ENCODE measurements at regions not wholly inside any gene's neighbourhood (a gene's known extent, or its start where the extent isn't known, plus 50 kb on each side); places are given as distances from the start of the nearest gene placed in this dataset.

DNA sequence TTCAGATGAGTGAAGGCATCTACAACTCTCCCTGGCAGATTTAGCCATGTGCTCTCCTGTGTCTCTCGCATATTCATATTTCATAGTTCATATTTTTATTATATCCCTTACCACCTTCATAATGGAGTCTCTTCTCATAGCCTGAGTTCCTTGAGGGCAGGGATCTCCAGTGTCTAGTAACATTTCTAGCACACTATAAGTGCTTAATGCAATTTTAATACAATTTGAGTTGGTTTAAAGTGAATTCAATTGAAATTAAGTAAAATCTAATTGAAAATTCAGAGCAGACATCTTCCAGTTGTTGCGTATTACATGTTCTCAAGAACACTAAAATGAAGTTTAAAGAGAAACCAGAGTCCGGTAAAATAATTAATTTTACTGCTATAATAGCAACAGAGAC is 163.6 kb upstream of the GNAI1 start:
- no peaks in the 10 kb centered on the region for H3K9me2 ChIP-seq (ENCODE audit: insufficient read depth)
- TF ChIP-seq, protein P1, sequence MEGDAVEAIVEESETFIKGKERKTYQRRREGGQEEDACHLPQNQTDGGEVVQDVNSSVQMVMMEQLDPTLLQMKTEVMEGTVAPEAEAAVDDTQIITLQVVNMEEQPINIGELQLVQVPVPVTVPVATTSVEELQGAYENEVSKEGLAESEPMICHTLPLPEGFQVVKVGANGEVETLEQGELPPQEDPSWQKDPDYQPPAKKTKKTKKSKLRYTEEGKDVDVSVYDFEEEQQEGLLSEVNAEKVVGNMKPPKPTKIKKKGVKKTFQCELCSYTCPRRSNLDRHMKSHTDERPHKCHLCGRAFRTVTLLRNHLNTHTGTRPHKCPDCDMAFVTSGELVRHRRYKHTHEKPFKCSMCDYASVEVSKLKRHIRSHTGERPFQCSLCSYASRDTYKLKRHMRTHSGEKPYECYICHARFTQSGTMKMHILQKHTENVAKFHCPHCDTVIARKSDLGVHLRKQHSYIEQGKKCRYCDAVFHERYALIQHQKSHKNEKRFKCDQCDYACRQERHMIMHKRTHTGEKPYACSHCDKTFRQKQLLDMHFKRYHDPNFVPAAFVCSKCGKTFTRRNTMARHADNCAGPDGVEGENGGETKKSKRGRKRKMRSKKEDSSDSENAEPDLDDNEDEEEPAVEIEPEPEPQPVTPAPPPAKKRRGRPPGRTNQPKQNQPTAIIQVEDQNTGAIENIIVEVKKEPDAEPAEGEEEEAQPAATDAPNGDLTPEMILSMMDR (conservative IDR thresholded peaks at IDR 0.05) = no peak
- TF ChIP-seq EZH2 (IDR thresholded peaks at IDR 0.05; ENCODE audit: low read depth) = no peak
- H4K20me1 ChIP-seq (ENCODE audit: insufficient read depth) = no peaks in the 10 kb centered on the region
- CTCF ChIA-PET = no interaction called here
- no peaks in the 10 kb centered on the region for H3K9me3 ChIP-seq (ENCODE audit: insufficient read depth, low read depth)
- POLR2A ChIA-PET (ENCODE audit: unreplicated experiment) = no interaction called here
- no peak overlapping the region for H3K4me3 ChIP-seq
- no peak for DNase-seq
- H3K4me2 ChIP-seq = no peak overlapping the region
- H3F3A ChIP-seq (ENCODE audit: insufficient read depth, low read depth) = no peaks in the 10 kb centered on the region
- no peaks in the 10 kb centered on the region for H3K79me2 ChIP-seq (ENCODE audit: low read depth)
- intact Hi-C loops (cut with micrococcal nuclease; ENCODE audit: unreplicated experiment) = no loop called here
- H2AFZ ChIP-seq = no peak overlapping the region; the same call in 1 of the 2 replicates
- H3K27me3 ChIP-seq (ENCODE audit: insufficient read depth, low read depth) = no peaks in the 10 kb centered on the region
- H3K4me1 ChIP-seq (replicated peaks; ENCODE audit: insufficient read depth) = no peaks in the 10 kb centered on the region
- no TSS peak for BruUV-seq (replicated peaks)
- H3K27ac ChIP-seq = no peak overlapping the region
- no peaks in the 10 kb centered on the region for H3K36me3 ChIP-seq (ENCODE audit: low read depth)

DNA sequence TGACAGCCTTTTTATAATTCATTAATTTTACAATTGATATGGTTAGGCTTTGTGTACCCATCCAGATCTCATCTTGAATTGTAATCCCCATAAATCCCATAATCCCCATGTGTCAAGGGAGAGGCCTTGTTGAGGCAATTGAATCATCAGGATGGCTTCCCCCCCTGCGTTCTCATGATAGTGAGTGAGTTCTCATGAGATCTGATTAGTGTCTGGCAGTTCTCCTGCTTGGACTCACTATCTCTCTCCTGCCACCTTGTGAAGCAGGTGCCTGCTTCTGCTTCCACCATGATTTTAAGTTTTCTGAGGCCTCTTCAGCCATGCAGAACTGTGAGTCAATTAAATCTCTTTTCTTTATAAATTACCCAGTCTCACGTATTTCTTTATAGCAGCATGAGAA is 165.7 kb upstream of the GNAI1 start:
- intact Hi-C loops (cut with micrococcal nuclease; ENCODE audit: unreplicated experiment) = no loop called here
- no peak for DNase-seq
- H3K4me2 ChIP-seq = no peak overlapping the region
- H2AFZ ChIP-seq = no peak overlapping the region
- no peaks in the 10 kb centered on the region for H3F3A ChIP-seq (ENCODE audit: insufficient read depth, low read depth)
- no TSS peak for BruUV-seq (replicated peaks)
- no peak for TF ChIP-seq EZH2 (IDR thresholded peaks at IDR 0.05; ENCODE audit: low read depth)
- TF ChIP-seq, protein P1 (conservative IDR thresholded peaks at IDR 0.05) = no peak
- no peaks in the 10 kb centered on the region for H4K20me1 ChIP-seq (ENCODE audit: insufficient read depth)
- H3K36me3 ChIP-seq (ENCODE audit: low read depth) = no peaks in the 10 kb centered on the region
- no peaks in the 10 kb centered on the region for H3K79me2 ChIP-seq (ENCODE audit: low read depth)
- no peaks in the 10 kb centered on the region; the same call in 1 of the 2 replicates for H3K9me2 ChIP-seq (ENCODE audit: insufficient read depth)
- H3K27ac ChIP-seq = no peak overlapping the region
- H3K9me3 ChIP-seq (ENCODE audit: insufficient read depth, low read depth) = no peaks in the 10 kb centered on the region
- no peaks in the 10 kb centered on the region for H3K27me3 ChIP-seq (ENCODE audit: insufficient read depth, low read depth)
- CTCF ChIA-PET = no interaction called here
- no peak overlapping the region for H3K4me3 ChIP-seq
- POLR2A ChIA-PET (ENCODE audit: unreplicated experiment) = interaction anchor here (0.6 kb wide), 1 partner anchor 10 kb away, joined by 7 read pairs; no protein-coding TSS in a partner anchor
- H3K4me1 ChIP-seq (replicated peaks; ENCODE audit: insufficient read depth) = no peaks in the 10 kb centered on the region

DNA sequence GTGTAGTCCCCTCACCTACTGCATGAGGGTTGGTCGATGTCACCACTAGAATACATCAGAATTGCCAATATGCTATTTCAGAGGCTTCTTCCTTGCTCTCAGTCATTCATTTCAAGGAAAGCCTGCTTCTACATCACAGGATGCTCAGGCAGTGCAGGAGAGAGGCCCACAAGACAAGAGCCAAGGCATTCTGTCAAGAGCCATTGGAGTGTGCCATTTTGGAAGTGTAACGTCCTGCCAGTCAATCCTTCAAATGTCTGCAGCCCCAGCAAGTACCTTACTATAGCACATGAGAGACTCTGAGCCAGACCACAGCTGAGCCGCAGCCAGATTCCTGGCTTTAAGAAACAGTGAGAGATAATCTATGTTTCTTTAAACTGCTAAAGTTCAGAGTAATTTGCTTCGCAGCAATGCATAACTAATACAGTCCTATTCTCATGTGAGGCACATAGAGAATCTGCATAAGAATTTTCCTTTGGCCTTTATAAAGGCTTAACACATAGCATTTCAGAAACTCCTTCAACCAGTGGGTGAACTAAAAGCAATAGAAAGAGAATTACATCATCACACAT is 166.5 kb upstream of the GNAI1 start:
- ChIA-PET CTCF (no interaction called here), POLR2A (ENCODE audit: unreplicated experiment) (interaction anchor here (0.6 kb wide), 1 partner anchor 11 kb away, joined by 7 read pairs; no protein-coding TSS in a partner anchor)
- H2AFZ ChIP-seq = no peak overlapping the region
- H3K4me1 ChIP-seq (replicated peaks; ENCODE audit: insufficient read depth) = no peaks in the 10 kb centered on the region
- BruUV-seq (replicated peaks) = no TSS peak
- intact Hi-C loops (cut with micrococcal nuclease; ENCODE audit: unreplicated experiment) = no loop called here
- no peaks in the 10 kb centered on the region for H3F3A ChIP-seq (ENCODE audit: insufficient read depth, low read depth)
- TF ChIP-seq, protein P1 (conservative IDR thresholded peaks at IDR 0.05) = no peak
- TF ChIP-seq EZH2 (IDR thresholded peaks at IDR 0.05; ENCODE audit: low read depth) = no peak
- no peaks in the 10 kb centered on the region for H3K9me3 ChIP-seq (ENCODE audit: insufficient read depth, low read depth)
- H3K9me2 ChIP-seq (ENCODE audit: insufficient read depth) = no peaks in the 10 kb centered on the region; the same call in 1 of the 2 replicates
- H3K27ac ChIP-seq = no peak overlapping the region
- H3K36me3 ChIP-seq (ENCODE audit: low read depth) = no peaks in the 10 kb centered on the region
- no peak overlapping the region for H3K4me2 ChIP-seq
- H3K79me2 ChIP-seq (ENCODE audit: low read depth) = no peaks in the 10 kb centered on the region
- H3K27me3 ChIP-seq (ENCODE audit: insufficient read depth, low read depth) = no peaks in the 10 kb centered on the region
- DNase-seq = no peak
- H3K4me3 ChIP-seq = no peak overlapping the region
- H4K20me1 ChIP-seq (ENCODE audit: insufficient read depth) = no peaks in the 10 kb centered on the region
